IMR-90 (cell line): ENCODE measurements at regions not wholly inside any gene's neighbourhood (a gene's known extent, or its start where the extent isn't known, plus 50 kb on each side); places are given as distances from the start of the nearest gene placed in this dataset.

Experiments used
- ATAC-seq: fragments of 200-7000 bp; cut with Tn5 transposase; 2 replicates; pipeline ENCODE4 v1.9.1; 2020; ENCODE audit warnings: low read depth, mild to moderate bottlenecking, moderate library complexity
- BruUV-seq: library from RNA; stranded (reverse); fragments of 400-500 nt; replicated peaks from 2 replicates; lab custom pipeline; 2021; lab: Mats Ljungman, UMichigan
- CTCF ChIA-PET: fragments of 300-600 bp; formaldehyde crosslinking; extraction: SDS; loops from one replicate; lab custom pipeline; 2021; ENCODE audit warnings: antibody characterized with exemption; lab: Yijun Ruan, JAX
- POLR2A ChIA-PET: fragments of 300-600 bp; sonication (Branson Sonifier 250); formaldehyde crosslinking; loops from one replicate; lab custom pipeline; 2022; ENCODE audit warnings: antibody characterized with exemption; ENCODE audit not compliant: unreplicated experiment; lab: Charles Lee
- DNase-seq: peaks from one replicate; pipeline ENCODE4 v3.0.0; 2013
- H2AFZ ChIP-seq: replicated peaks from 2 replicates; pipeline ENCODE3; 2013; ENCODE audit warnings: low read length, mild to moderate bottlenecking; ENCODE audit not compliant: poor library complexity
- H2AK5ac ChIP-seq: 2 replicates; pipeline ENCODE4 v1.6.1; 2013; ENCODE audit warnings: low read depth, low read length, inconsistent platforms
- H2AK9ac ChIP-seq: replicated peaks from 2 replicates; pipeline ENCODE3; 2013; ENCODE audit warnings: mild to moderate bottlenecking, low read depth, low read length, moderate library complexity; ENCODE audit not compliant: poor library complexity
- H2BK120ac ChIP-seq: 2 replicates; pipeline ENCODE4 v1.6.1; 2013; ENCODE audit warnings: low read depth, low read length, inconsistent platforms
- H2BK15ac ChIP-seq: 3 replicates; pipeline ENCODE4 v1.6.1; 2013; ENCODE audit warnings: low read depth, low read length, inconsistent platforms
- H2BK20ac ChIP-seq: 2 replicates; pipeline ENCODE4 v1.6.1; 2013; ENCODE audit warnings: low read depth, mild to moderate bottlenecking, inconsistent platforms, low read length, moderate library complexity
- H2BK5ac ChIP-seq: 2 replicates; pipeline ENCODE4 v1.6.1; 2013; ENCODE audit warnings: mild to moderate bottlenecking, low read depth, low read length, inconsistent platforms; ENCODE audit not compliant: poor library complexity, severe bottlenecking
- H3K14ac ChIP-seq: replicated peaks from 2 replicates; pipeline ENCODE4 v1.6.1; 2013; ENCODE audit warnings: low read depth, low read length, inconsistent platforms
- H3K18ac ChIP-seq: 2 replicates; pipeline ENCODE4 v1.6.1; 2013; ENCODE audit warnings: low read depth, low read length, control low read depth
- H3K23ac ChIP-seq: 2 replicates; pipeline ENCODE4 v1.6.1; 2013; ENCODE audit warnings: low read depth, low read length, inconsistent platforms
- H3K27ac ChIP-seq: 2 replicates; pipeline ENCODE4 v1.5.1; 2013; ENCODE audit warnings: mild to moderate bottlenecking, control low read depth, low read length; ENCODE audit not compliant: insufficient read depth
- H3K27me3 ChIP-seq: 2 replicates; pipeline ENCODE4 v1.6.1; 2013; ENCODE audit warnings: low read length; ENCODE audit not compliant: control insufficient read depth, insufficient read depth
- H3K36me3 ChIP-seq: 2 replicates; pipeline ENCODE4 v1.6.1; 2013; ENCODE audit warnings: low read length, mixed read lengths; ENCODE audit not compliant: control insufficient read depth, insufficient read depth
- H3K4ac ChIP-seq: 2 replicates; pipeline ENCODE4 v1.6.1; 2013; ENCODE audit warnings: low read depth, low read length, inconsistent platforms
- H3K4me1 ChIP-seq: 2 replicates; pipeline ENCODE4 v1.6.1; 2013; ENCODE audit warnings: low read length, mixed read lengths; ENCODE audit not compliant: control insufficient read depth, insufficient read depth
- H3K4me2 ChIP-seq: 2 replicates; pipeline ENCODE4 v1.6.1; 2013; ENCODE audit warnings: low read depth, mild to moderate bottlenecking, control low read depth, low read length, moderate library complexity
- H3K4me3 ChIP-seq: 2 replicates; pipeline ENCODE4 v1.5.1; 2013; ENCODE audit warnings: low read depth, mild to moderate bottlenecking, control low read depth, low read length, moderate library complexity; ENCODE audit not compliant: insufficient read depth
- H3K56ac ChIP-seq: 2 replicates; pipeline ENCODE4 v1.6.1; 2013; ENCODE audit warnings: low read length, inconsistent platforms; ENCODE audit not compliant: insufficient read depth; ENCODE audit errors: extremely low read depth
- H3K79me1 ChIP-seq, 2 experiments: 2 replicates each; pipeline ENCODE4 v1.6.1; 2013; ENCODE audit warnings: low read length in 2 of 2, inconsistent platforms in 1 of 2, low read depth in 1 of 2
- H3K9ac ChIP-seq: 2 replicates; pipeline ENCODE4 v1.6.1; 2013; ENCODE audit warnings: low read depth, low read length, control low read depth
- H3K9me1 ChIP-seq: 2 replicates; pipeline ENCODE4 v1.6.1; 2013; ENCODE audit warnings: low read length, inconsistent platforms; ENCODE audit not compliant: insufficient read depth
- H3K9me3 ChIP-seq: 2 replicates; pipeline ENCODE4 v1.6.1; 2013; ENCODE audit warnings: low read length; ENCODE audit not compliant: control insufficient read depth, insufficient read depth
- H4K20me1 ChIP-seq: 2 replicates; pipeline ENCODE4 v1.6.1; 2013; ENCODE audit warnings: low read length, inconsistent platforms; ENCODE audit not compliant: insufficient read depth
- H4K5ac ChIP-seq: 2 replicates; pipeline ENCODE4 v1.6.1; 2013; ENCODE audit warnings: mild to moderate bottlenecking, low read depth, low read length, control low read depth
- H4K8ac ChIP-seq, 2 experiments: 2 replicates each; pipeline ENCODE4 v1.6.1; 2013; ENCODE audit warnings: low read depth in 2 of 2, low read length in 2 of 2, control low read depth in 1 of 2, inconsistent platforms in 1 of 2
- H4K91ac ChIP-seq: 2 replicates; pipeline ENCODE4 v1.6.1; 2013; ENCODE audit warnings: low read depth, low read length, inconsistent platforms; ENCODE audit not compliant: insufficient read depth
- BHLHE40 ChIP-seq: fragments of 150-350 bp; IDR thresholded peaks from 2 replicates; pipeline ENCODE4 v1.6.1; 2016; ENCODE audit warnings: mild to moderate bottlenecking, low read depth, low read length
- CEBPB ChIP-seq: IDR thresholded peaks from 2 replicates; pipeline ENCODE4 v1.6.1; 2012; ENCODE audit warnings: low read depth, low read length, improper control_type of control experiment
- FOS ChIP-seq: fragments of 150-350 bp; IDR thresholded peaks from 2 replicates; pipeline ENCODE4 v1.6.1; 2016; ENCODE audit warnings: low read depth, low read length
- MXI1 ChIP-seq: IDR thresholded peaks from 2 replicates; pipeline ENCODE4 v1.6.1; 2012; ENCODE audit warnings: low read depth, mild to moderate bottlenecking, low read length, moderate library complexity, borderline replicate concordance
- RCOR1 ChIP-seq: IDR thresholded peaks from 2 replicates; pipeline ENCODE4 v1.6.1; 2012; ENCODE audit warnings: mild to moderate bottlenecking, low read length, improper control_type of control experiment; ENCODE audit not compliant: insufficient replicate concordance
- WGBS, 2 experiments: methylation state at CpG; one replicate each; pipeline versions ENCODE4 v1.1.5 to v1.1.7; 2013; ENCODE audit warnings: missing lambda C conversion rate in 2 of 2; ENCODE audit not compliant: insufficient read length in 1 of 2; ENCODE audit errors: extremely low coverage in 2 of 2; 5-methylcytosine and 5-hydroxymethylcytosine counted together
- dilution Hi-C: fragments of 300-500 bp; cut with HindIII; formaldehyde crosslinking; loops from one replicate; pipeline ENCODE4 v1.14.3; 2018; ENCODE audit warnings: low sequenced_read_pairs; ENCODE audit not compliant: unreplicated experiment
- in situ Hi-C: fragments of 300-500 bp; cut with MboI; formaldehyde crosslinking; loops from 3 replicates; pipeline ENCODE4 v1.14.3; 2019; ENCODE audit warnings: low sequenced_read_pairs, inconsistent platforms, mixed read lengths
- intact Hi-C: fragments of 100-400 bp; cut with micrococcal nuclease; formaldehyde crosslinking; loops from 2 replicates; pipeline ENCODE4 v1.10.0; 2022
- TF ChIP-seq, protein P1 (sequence below): conservative IDR thresholded peaks from 2 replicates; pipeline ENCODE4 v1.5.1; 2012; ENCODE audit warnings: mild to moderate bottlenecking, low read depth, low read length, improper control_type of control experiment
- TF ChIP-seq, protein P2 (sequence below): fragments of 150-350 bp; IDR thresholded peaks from 2 replicates; pipeline ENCODE4 v1.6.1; 2017; ENCODE audit warnings: mild to moderate bottlenecking, antibody characterized with exemption, low read length, low read depth

DNA sequence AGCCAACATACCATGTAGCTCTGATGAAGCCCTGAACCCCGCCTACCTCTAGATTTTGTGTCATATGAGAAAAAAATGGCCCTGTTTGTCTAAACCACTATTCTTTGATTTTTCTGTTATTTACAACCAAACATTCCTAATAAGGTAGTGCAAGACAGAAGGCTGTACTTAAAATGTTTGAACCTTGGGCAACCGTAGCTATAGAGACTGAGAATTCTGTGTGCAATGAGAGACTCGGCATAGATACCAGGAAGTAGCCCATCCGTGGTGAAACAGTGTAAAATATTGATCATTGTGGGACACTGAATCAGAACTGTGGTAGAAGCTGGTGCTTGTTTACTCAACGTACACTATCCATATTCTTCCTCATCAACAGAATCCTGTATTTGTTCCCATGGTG lies 86.5 kb upstream of the TMCC3 start:
- POLR2A ChIA-PET: no interaction called here
- Histone ChIP-seq H3K4me1 (no peaks in the 10 kb centered on the region), H3K4ac (no peak overlapping the region), H3K14ac (no peak overlapping the region), H3K56ac (no peak overlapping the region), H3K4me2 (no peak overlapping the region), H2AK9ac (no peak overlapping the region), H3K9ac (no peak overlapping the region), H4K5ac (no peak overlapping the region), H2AK5ac (no peak overlapping the region), H2BK120ac (no peak overlapping the region), H3K27ac (no peak overlapping the region), H3K18ac (no peak overlapping the region), H2BK20ac (no peak overlapping the region), H2BK5ac (no peak overlapping the region), H3K9me3 (no peaks in the 10 kb centered on the region), H3K4me3 (no peak overlapping the region), H3K9me1 (no peaks in the 10 kb centered on the region), H2AFZ (no peak overlapping the region), H3K79me1 (no peaks in the 10 kb centered on the region), H4K20me1 (no peaks in the 10 kb centered on the region), H3K36me3 (no peaks in the 10 kb centered on the region), H3K23ac (no peak overlapping the region), H4K91ac (no peak overlapping the region), H4K8ac (no peak overlapping the region), H2BK15ac (no peak overlapping the region), H3K27me3 (peaks cover 5% of the 10 kb centered on the region)
- DNase-seq: no peak
- no CpG with 5 or more reads among the region's 5 CpGs for WGBS, 2 experiments
- dilution Hi-C loops: no loop called here
- no peak for ATAC-seq
- no TSS peak for BruUV-seq
- CTCF ChIA-PET: interaction anchor here (0.6 kb wide), 1 partner anchor 110 kb away, joined by 4 read pairs; no protein-coding TSS in a partner anchor
- intact Hi-C loops: no loop called here
- in situ Hi-C loops: no loop called here
- TF ChIP-seq, protein P1, sequence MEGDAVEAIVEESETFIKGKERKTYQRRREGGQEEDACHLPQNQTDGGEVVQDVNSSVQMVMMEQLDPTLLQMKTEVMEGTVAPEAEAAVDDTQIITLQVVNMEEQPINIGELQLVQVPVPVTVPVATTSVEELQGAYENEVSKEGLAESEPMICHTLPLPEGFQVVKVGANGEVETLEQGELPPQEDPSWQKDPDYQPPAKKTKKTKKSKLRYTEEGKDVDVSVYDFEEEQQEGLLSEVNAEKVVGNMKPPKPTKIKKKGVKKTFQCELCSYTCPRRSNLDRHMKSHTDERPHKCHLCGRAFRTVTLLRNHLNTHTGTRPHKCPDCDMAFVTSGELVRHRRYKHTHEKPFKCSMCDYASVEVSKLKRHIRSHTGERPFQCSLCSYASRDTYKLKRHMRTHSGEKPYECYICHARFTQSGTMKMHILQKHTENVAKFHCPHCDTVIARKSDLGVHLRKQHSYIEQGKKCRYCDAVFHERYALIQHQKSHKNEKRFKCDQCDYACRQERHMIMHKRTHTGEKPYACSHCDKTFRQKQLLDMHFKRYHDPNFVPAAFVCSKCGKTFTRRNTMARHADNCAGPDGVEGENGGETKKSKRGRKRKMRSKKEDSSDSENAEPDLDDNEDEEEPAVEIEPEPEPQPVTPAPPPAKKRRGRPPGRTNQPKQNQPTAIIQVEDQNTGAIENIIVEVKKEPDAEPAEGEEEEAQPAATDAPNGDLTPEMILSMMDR: no peak
- no peak for TF ChIP-seq FOS
- TF ChIP-seq, protein P2, sequence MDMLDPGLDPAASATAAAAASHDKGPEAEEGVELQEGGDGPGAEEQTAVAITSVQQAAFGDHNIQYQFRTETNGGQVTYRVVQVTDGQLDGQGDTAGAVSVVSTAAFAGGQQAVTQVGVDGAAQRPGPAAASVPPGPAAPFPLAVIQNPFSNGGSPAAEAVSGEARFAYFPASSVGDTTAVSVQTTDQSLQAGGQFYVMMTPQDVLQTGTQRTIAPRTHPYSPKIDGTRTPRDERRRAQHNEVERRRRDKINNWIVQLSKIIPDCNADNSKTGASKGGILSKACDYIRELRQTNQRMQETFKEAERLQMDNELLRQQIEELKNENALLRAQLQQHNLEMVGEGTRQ: no peak
- TF ChIP-seq MXI1: no peak
- no peak for TF ChIP-seq RCOR1
- TF ChIP-seq BHLHE40: no peak
- no peak for TF ChIP-seq CEBPB
